ENCODE measurements at regions not wholly inside any gene's neighbourhood (a gene's known extent, or its start where the extent isn't known, plus 50 kb on each side); places are given as distances from the start of the nearest gene placed in this dataset.

DNA sequence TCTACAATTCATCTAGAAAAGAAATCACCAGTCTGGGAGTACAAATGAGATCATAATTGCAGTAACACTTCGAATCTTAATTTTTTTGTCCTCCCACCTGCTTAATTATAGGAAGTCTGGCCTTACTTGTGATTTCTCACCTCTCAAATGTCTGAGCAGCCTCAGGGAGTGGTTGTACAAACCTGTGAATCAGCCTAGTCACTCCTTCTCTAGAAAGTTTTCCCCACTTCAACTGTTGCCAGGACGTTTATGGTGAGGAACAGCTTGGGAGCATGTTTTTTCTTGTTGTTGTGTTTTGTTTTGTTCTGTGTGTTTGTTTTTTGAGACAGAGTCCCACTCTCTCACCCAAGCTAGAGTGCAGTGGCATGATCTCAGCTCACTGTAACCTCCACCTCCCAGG lies 50.3 kb upstream of the CLDN10 start:
- DNase-seq, result no peak

All from effector CD8-positive, alpha-beta T cell (primary cell).